Mesendoderm (in vitro differentiated cells): ENCODE measurements at regions not wholly inside any gene's neighbourhood (a gene's known extent, or its start where the extent isn't known, plus 50 kb on each side); places are given as distances from the start of the nearest gene placed in this dataset.
"Not testable (repeated sequence)": the region's sequence is repeated elsewhere in the genome, so short reads cannot be mapped to it uniquely, and the experiment has no call there.

Experiments used
- DNase-seq: peaks from one replicate; pipeline ENCODE4 v3.0.0; 2013
- H2AK5ac ChIP-seq: 2 replicates; pipeline ENCODE4 v1.6.1; 2013; ENCODE audit warnings: low read length, inconsistent platforms
- H2BK120ac ChIP-seq: 2 replicates; pipeline ENCODE4 v1.6.1; 2013; ENCODE audit warnings: low read depth, mild to moderate bottlenecking, low read length, moderate library complexity, mixed read lengths
- H2BK15ac ChIP-seq: replicated peaks from 2 replicates; pipeline ENCODE4 v1.6.1; 2013; ENCODE audit warnings: low read depth, mild to moderate bottlenecking, moderate library complexity
- H2BK5ac ChIP-seq: 2 replicates; pipeline ENCODE4 v1.6.1; 2013; ENCODE audit warnings: low read length, inconsistent platforms
- H3K18ac ChIP-seq: 2 replicates; pipeline ENCODE4 v1.6.1; 2013; ENCODE audit warnings: mild to moderate bottlenecking, low read length, mixed read lengths
- H3K23ac ChIP-seq: one replicate; pipeline ENCODE4 v1.6.1; 2013; ENCODE audit warnings: low read length
- H3K27ac ChIP-seq: 2 replicates; pipeline ENCODE4 v1.5.1; 2013; ENCODE audit warnings: low read depth, mild to moderate bottlenecking, inconsistent platforms, low read length, moderate library complexity
- H3K27me3 ChIP-seq: 2 replicates; pipeline ENCODE4 v1.6.1; 2013; ENCODE audit warnings: low read length, control low read depth, mild to moderate bottlenecking, inconsistent platforms; ENCODE audit not compliant: insufficient read depth, poor library complexity
- H3K36me3 ChIP-seq: 2 replicates; pipeline ENCODE4 v1.6.1; 2013; ENCODE audit warnings: low read length, inconsistent platforms; ENCODE audit not compliant: control insufficient read depth, insufficient read depth
- H3K4ac ChIP-seq: one replicate; pipeline ENCODE4 v1.6.1; 2013; ENCODE audit warnings: low read depth, mild to moderate bottlenecking, low read length, moderate library complexity
- H3K4me1 ChIP-seq: 2 replicates; pipeline ENCODE4 v1.6.1; 2013; ENCODE audit warnings: low read depth, low read length, inconsistent platforms; ENCODE audit not compliant: control insufficient read depth
- H3K4me2 ChIP-seq: 2 replicates; pipeline ENCODE4 v1.6.1; 2013; ENCODE audit warnings: low read length
- H3K4me3 ChIP-seq: 2 replicates; pipeline ENCODE4 v1.5.1; 2013; ENCODE audit warnings: mild to moderate bottlenecking, low read length
- H3K56ac ChIP-seq: one replicate; pipeline ENCODE4 v1.6.1; 2013; ENCODE audit warnings: low read length
- H3K79me1 ChIP-seq: 2 replicates; pipeline ENCODE4 v1.6.1; 2013; ENCODE audit warnings: low read length, inconsistent platforms
- H3K79me2 ChIP-seq: 2 replicates; pipeline ENCODE4 v1.6.1; 2013; ENCODE audit warnings: mild to moderate bottlenecking, low read length; ENCODE audit not compliant: control insufficient read depth, insufficient read depth
- H3K9ac ChIP-seq: 2 replicates; pipeline ENCODE4 v1.6.1; 2013; ENCODE audit warnings: low read length, inconsistent platforms
- H4K5ac ChIP-seq: one replicate; pipeline ENCODE4 v1.6.1; 2013; ENCODE audit warnings: low read length
- H4K8ac ChIP-seq: one replicate; pipeline ENCODE4 v1.6.1; 2013; ENCODE audit warnings: low read depth, mild to moderate bottlenecking, control low read depth, low read length, moderate library complexity
- WGBS: extraction: QIAGEN DNeasy Blood & Tissue Kit; methylation state at CpG from one replicate; pipeline ENCODE4 v1.1.7; 2013; ENCODE audit warnings: low lambda C conversion rate, missing lambda C conversion rate; ENCODE audit not compliant: insufficient coverage; ENCODE audit errors: extremely low coverage; 5-methylcytosine and 5-hydroxymethylcytosine counted together

GRCh38 chr9:73962792-73963191 lies 534.3 kb upstream of the RORB start:
- Histone ChIP-seq H3K9ac (no peak overlapping the region), H3K4me3 (no peak overlapping the region), H3K56ac (no peak overlapping the region), H3K4me2 (no peak overlapping the region), H3K18ac (no peak overlapping the region), H3K4ac (no peak overlapping the region), H3K23ac (no peak overlapping the region), H2BK15ac (no peak overlapping the region), H2BK120ac (no peak overlapping the region), H2AK5ac (no peak overlapping the region), H3K36me3 (no peaks in the 10 kb centered on the region), H4K5ac (no peak overlapping the region), H3K27ac (no peak overlapping the region), H3K27me3 (no peaks in the 10 kb centered on the region), H4K8ac (no peak overlapping the region), H3K79me2 (no peaks in the 10 kb centered on the region), H2BK5ac (no peak overlapping the region), H3K4me1 (no peaks in the 10 kb centered on the region), H3K79me1 (no peaks in the 10 kb centered on the region)
- WGBS, result 100% methylated on average over 1 of the region's 4 CpGs
- DNase-seq, result no peak

GRCh38 chr9:73969936-73970335 lies 527.2 kb upstream of the RORB start:
- Histone ChIP-seq H3K9ac (no peak overlapping the region), H3K4me2 (no peak overlapping the region), H2BK5ac (no peak overlapping the region), H3K79me2 (no peaks in the 10 kb centered on the region), H3K4me1 (no peaks in the 10 kb centered on the region), H3K18ac (no peak overlapping the region), H4K5ac (no peak overlapping the region), H4K8ac (no peak overlapping the region), H2BK15ac (no peak overlapping the region), H3K27me3 (no peaks in the 10 kb centered on the region), H3K56ac (no peak overlapping the region), H2AK5ac (no peak overlapping the region), H3K4me3 (no peak overlapping the region), H3K27ac (no peak overlapping the region), H3K23ac (no peak overlapping the region), H3K36me3 (no peaks in the 10 kb centered on the region), H3K4ac (no peak overlapping the region), H3K79me1 (no peaks in the 10 kb centered on the region), H2BK120ac (no peak overlapping the region)
- no peak for DNase-seq
- WGBS, result no CpG with 5 or more reads among the region's 1 CpG

- not testable (repeated sequence) for H3K23ac ChIP-seq, H2BK15ac ChIP-seq, H3K36me3 ChIP-seq, H3K27ac ChIP-seq, H3K79me1 ChIP-seq, DNase-seq, H3K79me2 ChIP-seq, H3K4me3 ChIP-seq, H3K18ac ChIP-seq, H2BK120ac ChIP-seq, H3K4me2 ChIP-seq, H3K9ac ChIP-seq, H3K4ac ChIP-seq, H2BK5ac ChIP-seq, H2AK5ac ChIP-seq, H4K5ac ChIP-seq, H3K4me1 ChIP-seq, H3K56ac ChIP-seq, H4K8ac ChIP-seq, H3K27me3 ChIP-seq
- no CpG with 5 or more reads among the region's 3 CpGs for WGBS
Measured at GRCh38 chr9:73976424-73976823, 520.7 kb upstream of the RORB start.

GRCh38 chr9:73979894-73980264 lies 517.3 kb upstream of the RORB start:
- no peak overlapping the region for H2BK15ac ChIP-seq
- H2BK5ac ChIP-seq, result no peak overlapping the region
- H4K5ac ChIP-seq, result no peak overlapping the region
- H3K56ac ChIP-seq, result no peak overlapping the region
- H2BK120ac ChIP-seq, result no peak overlapping the region
- H3K79me1 ChIP-seq, result no peaks in the 10 kb centered on the region
- no peak overlapping the region for H3K4me3 ChIP-seq
- no peak overlapping the region for H3K4me2 ChIP-seq
- no peak overlapping the region for H3K4ac ChIP-seq
- H3K9ac ChIP-seq, result no peak overlapping the region
- H3K4me1 ChIP-seq, result no peaks in the 10 kb centered on the region
- no peak overlapping the region for H2AK5ac ChIP-seq
- H3K18ac ChIP-seq, result no peak overlapping the region
- DNase-seq, result no peak
- no peaks in the 10 kb centered on the region for H3K36me3 ChIP-seq
- no peaks in the 10 kb centered on the region for H3K79me2 ChIP-seq
- no peak overlapping the region for H4K8ac ChIP-seq
- H3K27me3 ChIP-seq, result no peaks in the 10 kb centered on the region
- no peak overlapping the region for H3K23ac ChIP-seq
- H3K27ac ChIP-seq, result no peak overlapping the region
- no CpG with 5 or more reads among the region's 3 CpGs for WGBS

GRCh38 chr9:73980754-73981153 lies 516.4 kb upstream of the RORB start:
- no peak overlapping the region for H2BK5ac ChIP-seq
- H3K36me3 ChIP-seq, result no peaks in the 10 kb centered on the region
- no peaks in the 10 kb centered on the region for H3K79me1 ChIP-seq
- H4K5ac ChIP-seq, result no peak overlapping the region
- H2BK120ac ChIP-seq, result no peak overlapping the region
- H2BK15ac ChIP-seq, result no peak overlapping the region
- H4K8ac ChIP-seq, result no peak overlapping the region
- H3K79me2 ChIP-seq, result no peaks in the 10 kb centered on the region
- H3K4ac ChIP-seq, result no peak overlapping the region
- no peaks in the 10 kb centered on the region for H3K27me3 ChIP-seq
- no peak overlapping the region for H2AK5ac ChIP-seq
- no peak overlapping the region for H3K27ac ChIP-seq
- no peak overlapping the region for H3K4me3 ChIP-seq
- no peak overlapping the region for H3K23ac ChIP-seq
- no peak overlapping the region for H3K56ac ChIP-seq
- H3K9ac ChIP-seq, result no peak overlapping the region
- no peak overlapping the region for H3K18ac ChIP-seq
- H3K4me1 ChIP-seq, result no peaks in the 10 kb centered on the region
- H3K4me2 ChIP-seq, result no peak overlapping the region
- no peak for DNase-seq

- no peak overlapping the region for H2AK5ac ChIP-seq
- DNase-seq, result no peak
- H3K4ac ChIP-seq, result no peak overlapping the region
- H4K8ac ChIP-seq, result no peak overlapping the region
- no peak overlapping the region for H3K27ac ChIP-seq
- H3K4me1 ChIP-seq, result no peaks in the 10 kb centered on the region
- H4K5ac ChIP-seq, result no peak overlapping the region
- no peak overlapping the region for H2BK5ac ChIP-seq
- no peak overlapping the region for H3K4me2 ChIP-seq
- H3K56ac ChIP-seq, result no peak overlapping the region
- no peaks in the 10 kb centered on the region for H3K27me3 ChIP-seq
- H3K18ac ChIP-seq, result no peak overlapping the region
- H3K79me2 ChIP-seq, result no peaks in the 10 kb centered on the region
- no peaks in the 10 kb centered on the region for H3K79me1 ChIP-seq
- H2BK15ac ChIP-seq, result no peak overlapping the region
- WGBS, result no CpG with 5 or more reads among the region's 4 CpGs
- H3K4me3 ChIP-seq, result no peak overlapping the region
- H3K9ac ChIP-seq, result no peak overlapping the region
- H2BK120ac ChIP-seq, result no peak overlapping the region
- no peaks in the 10 kb centered on the region for H3K36me3 ChIP-seq
- no peak overlapping the region for H3K23ac ChIP-seq
Measured at GRCh38 chr9:73981405-73981804, 515.7 kb upstream of the RORB start.
